ENCODE measurements at regions not wholly inside any gene's neighbourhood (a gene's known extent, or its start where the extent isn't known, plus 50 kb on each side); places are given as distances from the start of the nearest gene placed in this dataset.

- H3K27ac ChIP-seq, result no peak overlapping the region
- H3K9me3 ChIP-seq, result peaks cover 0 to 7% (median 0%) of the 10 kb centered on the region in 4 donors
- H3K4me3 ChIP-seq, result no peak overlapping the region
- H3K36me3 ChIP-seq, result no peaks in the 10 kb centered on the region
- H3K4me1 ChIP-seq, result no peaks in the 10 kb centered on the region
- 68% methylated on average over 4 of the region's 4 CpGs for WGBS, 2 donors
- DNase-seq, result no peak
- TF ChIP-seq POLR2AphosphoS5 (IDR thresholded peaks at IDR 0.05) (no peak), CTCF (IDR thresholded peaks at IDR 0.05) (no peak), POLR2A (IDR thresholded peaks at IDR 0.05) (no peak), EP300 (IDR thresholded peaks at IDR 0.05) (no peak)
- no peaks in the 10 kb centered on the region for H3K27me3 ChIP-seq
- intact Hi-C loops (cut with DNase I), result no loop called here
Measured at GRCh38 chr14:39681782-39682399, 249.7 kb upstream of the FBXO33 start.

- no peak for DNase-seq
- Histone ChIP-seq H3K27ac (no peak overlapping the region), H3K36me3 (no peaks in the 10 kb centered on the region), H3K27me3 (no peaks in the 10 kb centered on the region), H3K4me3 (no peak overlapping the region), H3K9me3 (peaks cover 0 to 7% (median 0%) of the 10 kb centered on the region in 4 donors), H3K4me1 (no peaks in the 10 kb centered on the region)
- no peak for TF ChIP-seq POLR2AphosphoS5 (IDR thresholded peaks at IDR 0.05)
- TF ChIP-seq CTCF (IDR thresholded peaks at IDR 0.05), result no peak
- TF ChIP-seq POLR2A (IDR thresholded peaks at IDR 0.05), result no peak
- TF ChIP-seq EP300 (IDR thresholded peaks at IDR 0.05), result no peak
- intact Hi-C loops (cut with DNase I), result no loop called here
Measured at GRCh38 chr14:39680777-39681176, 248.5 kb upstream of the FBXO33 start.

- intact Hi-C loops (cut with DNase I), result no loop called here
- no peaks in the 10 kb centered on the region for H3K4me1 ChIP-seq
- H3K9me3 ChIP-seq, result no peaks in the 10 kb centered on the region
- TF ChIP-seq POLR2AphosphoS5 (IDR thresholded peaks at IDR 0.05), result no peak
- TF ChIP-seq CTCF (IDR thresholded peaks at IDR 0.05), result no peak
- TF ChIP-seq EP300 (IDR thresholded peaks at IDR 0.05), result no peak
- TF ChIP-seq POLR2A (IDR thresholded peaks at IDR 0.05), result no peak
- no peaks in the 10 kb centered on the region for H3K27me3 ChIP-seq
- DNase-seq, result no peak
- H3K27ac ChIP-seq, result no peak overlapping the region
- no peaks in the 10 kb centered on the region for H3K36me3 ChIP-seq
- H3K4me3 ChIP-seq, result no peak overlapping the region
- WGBS, 2 donors, result 32 to 39% methylated on average over 3 of the region's 3 CpGs
Measured at GRCh38 chr14:39673734-39674133, 241.5 kb upstream of the FBXO33 start.

GRCh38 chr14:39673270-39673711, 241.1 kb upstream of the FBXO33 start:
- Histone ChIP-seq H3K27me3 (no peaks in the 10 kb centered on the region), H3K4me3 (no peak overlapping the region), H3K36me3 (no peaks in the 10 kb centered on the region), H3K9me3 (no peaks in the 10 kb centered on the region), H3K4me1 (no peaks in the 10 kb centered on the region), H3K27ac (no peak overlapping the region)
- TF ChIP-seq EP300 (IDR thresholded peaks at IDR 0.05) (no peak), POLR2A (IDR thresholded peaks at IDR 0.05) (no peak), CTCF (IDR thresholded peaks at IDR 0.05) (no peak), POLR2AphosphoS5 (IDR thresholded peaks at IDR 0.05) (no peak)
- 88 to 91% methylated on average over 2 of the region's 2 CpGs for WGBS, 2 donors
- no peak for DNase-seq
- intact Hi-C loops (cut with DNase I), result no loop called here

GRCh38 chr14:39668449-39668848, 236.2 kb upstream of the FBXO33 start:
- Histone ChIP-seq H3K27me3 (no peaks in the 10 kb centered on the region), H3K36me3 (no peaks in the 10 kb centered on the region), H3K4me1 (no peaks in the 10 kb centered on the region), H3K27ac (no peak overlapping the region), H3K9me3 (no peaks in the 10 kb centered on the region), H3K4me3 (no peak overlapping the region)
- TF ChIP-seq POLR2AphosphoS5 (IDR thresholded peaks at IDR 0.05) (no peak), CTCF (IDR thresholded peaks at IDR 0.05) (no peak), POLR2A (IDR thresholded peaks at IDR 0.05) (no peak), EP300 (IDR thresholded peaks at IDR 0.05) (no peak)
- intact Hi-C loops (cut with DNase I), result no loop called here
- no peak for DNase-seq
- 75 to 79% methylated on average over 1 of the region's 1 CpG for WGBS, 2 donors
